ENCODE measurements at regions not wholly inside any gene's neighbourhood (a gene's known extent, or its start where the extent isn't known, plus 50 kb on each side); places are given as distances from the start of the nearest gene placed in this dataset.

DNA sequence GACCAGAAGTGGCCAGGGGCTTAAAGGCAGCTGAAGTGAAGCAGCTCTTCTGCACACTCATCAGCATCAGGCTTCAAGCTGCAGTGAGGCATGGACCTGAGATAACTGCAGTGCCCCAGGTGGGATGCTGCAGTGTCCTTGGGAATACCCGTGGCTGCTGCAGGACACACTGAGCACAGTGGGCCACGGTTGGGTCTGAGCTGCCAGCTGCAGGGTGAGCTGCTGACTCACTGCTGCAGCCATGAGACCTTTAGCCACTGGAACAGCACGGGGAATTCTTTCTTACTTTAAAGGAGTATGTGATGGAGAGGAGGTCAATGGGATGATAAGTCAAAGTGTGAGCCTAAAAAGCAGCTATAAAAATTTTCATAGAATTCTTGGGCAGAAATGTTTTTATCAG is 102.1 kb downstream of the XCL2 start:
- H3K36me3 ChIP-seq (ENCODE audit: insufficient read depth): no peaks in the 10 kb centered on the region
- no peak overlapping the region for H3K4me3 ChIP-seq (IDR thresholded peaks at IDR 0.05; ENCODE audit: insufficient read depth, low read depth, low read length)
- no peak overlapping the region for H2AFZ ChIP-seq (ENCODE audit: low read depth)
- H4K20me1 ChIP-seq (ENCODE audit: insufficient read depth): no peaks in the 10 kb centered on the region
- no peaks in the 10 kb centered on the region for H3K79me2 ChIP-seq (ENCODE audit: insufficient read depth, low read depth)
- H3K4me2 ChIP-seq: no peak overlapping the region
- H3K27me3 ChIP-seq (ENCODE audit: insufficient read depth, low read depth): no peaks in the 10 kb centered on the region
- H3K4me1 ChIP-seq (ENCODE audit: low read depth, poor library complexity, severe bottlenecking): no peaks in the 10 kb centered on the region
- no peak overlapping the region for H3K27ac ChIP-seq
- TF ChIP-seq, protein P1, sequence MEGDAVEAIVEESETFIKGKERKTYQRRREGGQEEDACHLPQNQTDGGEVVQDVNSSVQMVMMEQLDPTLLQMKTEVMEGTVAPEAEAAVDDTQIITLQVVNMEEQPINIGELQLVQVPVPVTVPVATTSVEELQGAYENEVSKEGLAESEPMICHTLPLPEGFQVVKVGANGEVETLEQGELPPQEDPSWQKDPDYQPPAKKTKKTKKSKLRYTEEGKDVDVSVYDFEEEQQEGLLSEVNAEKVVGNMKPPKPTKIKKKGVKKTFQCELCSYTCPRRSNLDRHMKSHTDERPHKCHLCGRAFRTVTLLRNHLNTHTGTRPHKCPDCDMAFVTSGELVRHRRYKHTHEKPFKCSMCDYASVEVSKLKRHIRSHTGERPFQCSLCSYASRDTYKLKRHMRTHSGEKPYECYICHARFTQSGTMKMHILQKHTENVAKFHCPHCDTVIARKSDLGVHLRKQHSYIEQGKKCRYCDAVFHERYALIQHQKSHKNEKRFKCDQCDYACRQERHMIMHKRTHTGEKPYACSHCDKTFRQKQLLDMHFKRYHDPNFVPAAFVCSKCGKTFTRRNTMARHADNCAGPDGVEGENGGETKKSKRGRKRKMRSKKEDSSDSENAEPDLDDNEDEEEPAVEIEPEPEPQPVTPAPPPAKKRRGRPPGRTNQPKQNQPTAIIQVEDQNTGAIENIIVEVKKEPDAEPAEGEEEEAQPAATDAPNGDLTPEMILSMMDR (conservative IDR thresholded peaks at IDR 0.05; ENCODE audit: low read depth, low read length): no peak
- H3K9ac ChIP-seq: no peak overlapping the region

DNA sequence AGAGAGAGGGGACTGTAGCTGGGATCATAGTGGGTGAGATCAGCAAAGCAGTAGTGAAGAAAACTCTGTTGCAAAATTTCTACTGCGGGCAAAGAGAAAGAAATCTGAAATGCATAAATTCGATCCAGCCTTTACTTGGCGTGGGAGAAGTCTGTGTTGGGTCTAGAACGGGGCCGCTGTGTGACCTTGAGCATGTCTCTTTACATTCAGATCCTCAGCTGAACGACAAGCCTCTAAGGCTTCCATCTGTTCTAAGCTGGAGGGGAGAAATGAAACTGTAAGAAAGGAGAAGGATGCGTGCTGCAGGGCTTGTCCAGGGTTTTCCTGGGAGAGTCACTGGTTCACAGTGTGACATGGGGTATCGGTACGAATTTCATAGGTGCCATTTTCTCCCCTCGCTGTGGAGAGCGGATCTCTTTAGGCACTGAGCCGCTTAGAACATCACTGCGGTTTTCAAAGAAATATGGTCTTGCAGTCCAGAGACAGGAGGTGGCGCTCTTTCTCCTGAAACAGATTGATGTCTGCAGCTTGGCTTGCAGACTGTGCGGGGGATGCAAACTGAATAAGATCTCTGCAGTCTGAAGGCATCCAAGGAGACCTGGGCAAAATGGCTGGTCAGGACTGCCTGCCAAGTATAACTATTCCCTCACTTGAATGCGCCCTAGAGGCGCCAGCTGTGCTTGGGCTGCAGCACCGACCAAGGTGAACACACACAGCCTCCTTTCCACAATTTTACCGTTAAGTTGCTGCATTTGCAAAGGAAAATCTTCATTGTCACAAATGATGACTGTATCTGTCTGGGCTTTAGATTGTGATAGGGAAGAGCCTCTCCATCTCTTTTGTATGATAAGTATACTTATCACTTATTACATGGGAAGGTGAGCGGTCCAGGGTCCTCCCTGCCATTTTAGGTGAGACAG is 104.1 kb downstream of the XCL2 start:
- peak overlapping the region; percentile 75 for H3K4me3 ChIP-seq (IDR thresholded peaks at IDR 0.05; ENCODE audit: insufficient read depth, low read depth, low read length)
- H3K9ac ChIP-seq: no peak overlapping the region

DNA sequence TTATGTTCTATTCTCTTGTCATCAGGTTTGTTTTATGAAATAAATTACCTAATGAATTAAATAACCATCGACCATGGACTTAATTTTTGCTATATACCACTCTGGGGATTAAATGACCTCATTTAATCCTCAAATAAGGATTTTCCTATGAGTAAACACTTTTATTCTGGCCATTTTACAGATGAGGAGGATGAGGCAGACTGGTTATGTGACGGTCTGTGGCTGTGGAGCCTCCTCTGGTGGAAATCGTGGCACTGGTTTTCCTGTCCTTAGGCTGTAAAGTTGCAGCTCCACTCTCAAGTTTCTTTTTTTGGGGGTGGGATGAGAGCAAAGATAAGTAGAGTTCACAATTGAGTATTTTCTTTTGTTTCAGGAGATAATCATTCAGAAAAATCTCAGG is 105.2 kb downstream of the XCL2 start:
- no peaks in the 10 kb centered on the region for H4K20me1 ChIP-seq (ENCODE audit: insufficient read depth)

More for the DNA sequence above, 104.1 kb downstream of the XCL2 start:
- H3K4me1 ChIP-seq (ENCODE audit: low read depth, poor library complexity, severe bottlenecking): no peaks in the 10 kb centered on the region
- H3K27ac ChIP-seq: no peak overlapping the region
- peak overlapping the region; percentile 53 for H2AFZ ChIP-seq (ENCODE audit: low read depth)
- H3K27me3 ChIP-seq (ENCODE audit: insufficient read depth, low read depth): no peaks in the 10 kb centered on the region
- H3K4me2 ChIP-seq: peak overlapping the region; percentile 38
- TF ChIP-seq, protein P1 (conservative IDR thresholded peaks at IDR 0.05; ENCODE audit: low read depth, low read length): peak; percentile 97
- H3K79me2 ChIP-seq (ENCODE audit: insufficient read depth, low read depth): no peaks in the 10 kb centered on the region
- no peaks in the 10 kb centered on the region for H4K20me1 ChIP-seq (ENCODE audit: insufficient read depth)
- no peaks in the 10 kb centered on the region for H3K36me3 ChIP-seq (ENCODE audit: insufficient read depth)

DNA sequence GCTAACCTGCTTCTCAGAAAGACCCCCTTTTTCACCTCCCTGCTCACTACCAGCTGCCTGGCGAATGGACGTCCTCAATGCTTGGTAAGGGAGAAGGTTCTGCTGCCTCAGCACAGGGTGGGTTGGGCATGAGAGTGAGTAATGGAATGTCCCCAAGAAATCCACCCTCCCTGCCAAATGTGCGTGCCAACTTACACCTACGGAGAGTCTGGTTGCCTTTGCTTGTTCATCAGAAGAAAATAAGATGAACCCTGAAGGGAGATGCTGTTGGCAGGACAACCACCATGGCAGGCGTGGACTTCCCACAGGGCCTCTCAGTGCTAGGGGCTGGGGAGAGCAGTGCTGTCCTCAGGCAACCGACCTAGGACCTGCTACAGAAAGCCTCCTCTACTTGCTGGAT is 106.0 kb downstream of the XCL2 start:
- Histone ChIP-seq H3K36me3 (ENCODE audit: insufficient read depth) (no peaks in the 10 kb centered on the region), H3K4me1 (ENCODE audit: low read depth, poor library complexity, severe bottlenecking) (no peaks in the 10 kb centered on the region), H4K20me1 (ENCODE audit: insufficient read depth) (no peaks in the 10 kb centered on the region), H3K27ac (no peak overlapping the region), H3K4me3 (IDR thresholded peaks at IDR 0.05; ENCODE audit: insufficient read depth, low read depth, low read length) (no peak overlapping the region), H3K27me3 (ENCODE audit: insufficient read depth, low read depth) (no peaks in the 10 kb centered on the region), H3K4me2 (no peak overlapping the region), H2AFZ (ENCODE audit: low read depth) (no peak overlapping the region), H3K9ac (no peak overlapping the region), H3K79me2 (ENCODE audit: insufficient read depth, low read depth) (no peaks in the 10 kb centered on the region)
- TF ChIP-seq, protein P1 (conservative IDR thresholded peaks at IDR 0.05; ENCODE audit: low read depth, low read length): no peak

More for the DNA sequence above, 105.2 kb downstream of the XCL2 start:
- Histone ChIP-seq H3K9ac (no peak overlapping the region), H3K4me2 (no peak overlapping the region), H3K27ac (no peak overlapping the region), H3K79me2 (ENCODE audit: insufficient read depth, low read depth) (no peaks in the 10 kb centered on the region), H3K4me3 (IDR thresholded peaks at IDR 0.05; ENCODE audit: insufficient read depth, low read depth, low read length) (no peak overlapping the region), H3K27me3 (ENCODE audit: insufficient read depth, low read depth) (no peaks in the 10 kb centered on the region), H3K36me3 (ENCODE audit: insufficient read depth) (no peaks in the 10 kb centered on the region), H3K4me1 (ENCODE audit: low read depth, poor library complexity, severe bottlenecking) (no peaks in the 10 kb centered on the region), H2AFZ (ENCODE audit: low read depth) (no peak overlapping the region)
- TF ChIP-seq, protein P1 (conservative IDR thresholded peaks at IDR 0.05; ENCODE audit: low read depth, low read length): no peak
